HCT116 (cell line): ENCODE measurements at regions not wholly inside any gene's neighbourhood (a gene's known extent, or its start where the extent isn't known, plus 50 kb on each side); places are given as distances from the start of the nearest gene placed in this dataset.

Source experiments
- ATF3 ChIP-seq: IDR thresholded peaks from 2 replicates; pipeline ENCODE4 v1.6.1; 2012
- CEBPB ChIP-seq: IDR thresholded peaks from 2 replicates; pipeline ENCODE4 v1.6.1; 2012; ENCODE audit warnings: low read depth
- CTCF ChIP-seq, 3 experiments: fragments of 200-600 bp in 1 of 3; sonication (generic) in 1 of 3; IDR thresholded peaks in 2 of 3; conservative IDR thresholded peaks in 1 of 3; 2 replicates each; pipeline ENCODE4 v1.5.1; 2012 to 2017; ENCODE audit warnings: low read depth in 2 of 3, low read length in 2 of 3, antibody characterized with exemption in 1 of 3, borderline replicate concordance in 1 of 3, control low read depth in 1 of 3, mild to moderate bottlenecking in 1 of 3, mixed read lengths in 1 of 3, mixed run types in 1 of 3, moderate library complexity in 1 of 3; ENCODE audit not compliant: insufficient read depth in 1 of 3
- ELF1 ChIP-seq: IDR thresholded peaks from 2 replicates; pipeline ENCODE4 v1.6.1; 2012; ENCODE audit warnings: low read depth, borderline replicate concordance
- EZH2 ChIP-seq: fragments of 200-600 bp; sonication (generic); IDR thresholded peaks from 2 replicates; pipeline ENCODE4 v1.6.1; 2017; ENCODE audit warnings: antibody characterized with exemption, mixed run types
- EZH2phosphoT487 ChIP-seq: fragments of 200-600 bp; IDR thresholded peaks from 2 replicates; pipeline ENCODE4 v1.6.1; 2018; ENCODE audit warnings: antibody characterized with exemption, borderline replicate concordance
- RAD21 ChIP-seq: IDR thresholded peaks from 2 replicates; pipeline ENCODE4 v1.6.1; 2012; ENCODE audit warnings: low read depth, mild to moderate bottlenecking
- SP1 ChIP-seq: IDR thresholded peaks from 2 replicates; pipeline ENCODE4 v1.6.1; 2012; ENCODE audit warnings: low read depth
- ZBTB33 ChIP-seq: IDR thresholded peaks from 2 replicates; pipeline ENCODE4 v1.6.1; 2011; ENCODE audit warnings: mild to moderate bottlenecking, low read length, moderate library complexity; ENCODE audit not compliant: insufficient replicate concordance; ENCODE audit errors: extremely low read depth
- ZNF274 ChIP-seq: fragments of 200-500 bp; sonication (Bioruptor generic); IDR thresholded peaks from 2 replicates; pipeline ENCODE4 v1.6.1; 2014; ENCODE audit warnings: mild to moderate bottlenecking, low read depth, low read length, inconsistent platforms

GRCh38 chr4:137608085-137608484 is 75.8 kb upstream of the PCDH18 start:
- TF ChIP-seq CTCF (IDR thresholded peaks at IDR 0.05 in 2 of 3, conservative IDR thresholded peaks at IDR 0.05 in 1 of 3; ENCODE audit: borderline replicate concordance in 1 of 3, insufficient read depth in 1 of 3, low read depth in 2 of 3, low read length in 2 of 3) (no peak), ZNF274 (no peak), SP1 (no peak), RAD21 (no peak), EZH2 (no peak), EZH2phosphoT487 (no peak), ATF3 (no peak), CEBPB (no peak), ZBTB33 (no peak), ELF1 (no peak)
